Body of pancreas (tissue), 4 donors: ENCODE measurements at regions not wholly inside any gene's neighbourhood (a gene's known extent, or its start where the extent isn't known, plus 50 kb on each side); places are given as distances from the start of the nearest gene placed in this dataset.
A peak's percentile ranks its signal among the peaks of the same experiment; 100 is the strongest.

ENCODE experiments used
- ATAC-seq: fragments of 150-250 bp; one replicate; pipeline ENCODE4 v1.9.1; 2016
- DNase-seq, 4 donors: peaks; one replicate each; pipeline ENCODE4 v3.0.0-alpha.2; 2019
- H3K27ac ChIP-seq, 4 donors: fragments of 200-600 bp; sonication (generic); 1 replicate in 3 of 4; 2 replicates in 1 of 4; pipeline versions ENCODE4 v1.5.1 to v1.6.1; 2016 to 2019; ENCODE audit warnings: mild to moderate bottlenecking in 1 of 4, mixed read lengths in 1 of 4, moderate library complexity in 1 of 4
- H3K27me3 ChIP-seq, 2 donors: fragments of 200-600 bp; sonication (generic); one replicate each; pipeline ENCODE4 v1.6.0; 2016; ENCODE audit warnings: mild to moderate bottlenecking in 1 of 2
- H3K36me3 ChIP-seq, 2 donors: fragments of 200-600 bp; sonication (generic); replicated peaks in 1 of 2; 2 replicates each; pipeline ENCODE4 v1.5.1; 2016; ENCODE audit warnings: low read depth in 2 of 2; ENCODE audit not compliant: insufficient read depth in 1 of 2
- H3K4me1 ChIP-seq: fragments of 200-600 bp; sonication (generic); one replicate; pipeline ENCODE4 v1.6.0; 2016
- H3K4me3 ChIP-seq, 2 donors: fragments of 200-600 bp; sonication (generic); 1 replicate in 1 of 2; 2 replicates in 1 of 2; pipeline ENCODE4 v1.5.1; 2016 to 2019
- H3K9me3 ChIP-seq, 3 donors: fragments of 200-600 bp; sonication (generic); 1 replicate in 2 of 3; 2 replicates in 1 of 3; pipeline ENCODE4 v1.5.1; 2016
- CTCF ChIP-seq, 7 experiments: fragments of 450-650 bp in 4 of 7; fragments of 200-600 bp in 3 of 7; sonication (generic) in 3 of 7; IDR thresholded peaks; one replicate each; pipeline ENCODE4 v1.5.1; 2016 to 2019; ENCODE audit warnings: antibody characterized with exemption in 7 of 7
- POLR2A ChIP-seq, 3 donors: fragments of 450-650 bp; IDR thresholded peaks; one replicate each; pipeline ENCODE4 v1.6.1; 2016; ENCODE audit warnings: antibody characterized with exemption in 3 of 3, mild to moderate bottlenecking in 2 of 3
- WGBS, 2 donors: methylation state at CpG; one replicate each; pipeline ENCODE4 v1.1.5; 2017; 5-methylcytosine and 5-hydroxymethylcytosine counted together
- intact Hi-C: fragments of 100-400 bp; cut with DNase I; formaldehyde crosslinking; loops from one replicate; pipeline ENCODE4 v1.15.1; 2023

GRCh38 chr9:118414676-118415075 lies 710.5 kb downstream of the TLR4 start:
- TF ChIP-seq POLR2A (IDR thresholded peaks at IDR 0.05) (no peak), CTCF (IDR thresholded peaks at IDR 0.05) (no peak)
- no peaks in the 10 kb centered on the region for H3K36me3 ChIP-seq
- H3K27ac ChIP-seq = no peak overlapping the region
- no peaks in the 10 kb centered on the region for H3K9me3 ChIP-seq
- H3K4me3 ChIP-seq = no peak overlapping the region
- intact Hi-C loops = no loop called here
- no peak for DNase-seq
- H3K4me1 ChIP-seq = no peaks in the 10 kb centered on the region
- ATAC-seq = no peak
- H3K27me3 ChIP-seq = no peaks in the 10 kb centered on the region
- 28% methylated on average over 2 of the region's 2 CpGs for WGBS, 2 donors

- no peak for ATAC-seq
- Histone ChIP-seq H3K27me3 (no peaks in the 10 kb centered on the region), H3K4me1 (no peaks in the 10 kb centered on the region), H3K27ac (no peak overlapping the region), H3K4me3 (no peak overlapping the region), H3K9me3 (no peaks in the 10 kb centered on the region), H3K36me3 (no peaks in the 10 kb centered on the region)
- WGBS, 2 donors = 48 to 50% methylated on average over 2 of the region's 2 CpGs
- peak in 3 of 4 donors; percentile 2 to 11 (median 4) for DNase-seq
- no peak for TF ChIP-seq CTCF (IDR thresholded peaks at IDR 0.05)
- TF ChIP-seq POLR2A (IDR thresholded peaks at IDR 0.05) = no peak
- intact Hi-C loops = no loop called here
Observed at GRCh38 chr9:118418887-118419565, 714.8 kb downstream of the TLR4 start.

GRCh38 chr9:118419676-118420075 lies 715.5 kb downstream of the TLR4 start:
- Histone ChIP-seq H3K9me3 (no peaks in the 10 kb centered on the region), H3K4me1 (no peaks in the 10 kb centered on the region), H3K36me3 (no peaks in the 10 kb centered on the region), H3K27ac (no peak overlapping the region), H3K4me3 (no peak overlapping the region), H3K27me3 (no peaks in the 10 kb centered on the region)
- WGBS, 2 donors = 65 to 70% methylated on average over 1 of the region's 1 CpG
- DNase-seq (no peak), ATAC-seq (no peak)
- intact Hi-C loops = no loop called here
- no peak for TF ChIP-seq POLR2A (IDR thresholded peaks at IDR 0.05)
- no peak for TF ChIP-seq CTCF (IDR thresholded peaks at IDR 0.05)

GRCh38 chr9:118422508-118422907 lies 718.3 kb downstream of the TLR4 start:
- ATAC-seq = no peak

More at GRCh38 chr9:118422508-118422907, 718.3 kb downstream of the TLR4 start:
- H3K9me3 ChIP-seq = no peaks in the 10 kb centered on the region
- H3K27ac ChIP-seq = no peak overlapping the region
- no peaks in the 10 kb centered on the region for H3K27me3 ChIP-seq
- no peak for TF ChIP-seq CTCF (IDR thresholded peaks at IDR 0.05)
- no peak for TF ChIP-seq POLR2A (IDR thresholded peaks at IDR 0.05)
- H3K4me1 ChIP-seq = no peaks in the 10 kb centered on the region
- WGBS, 2 donors = 80% methylated on average over 2 of the region's 2 CpGs
- no peak overlapping the region for H3K4me3 ChIP-seq
- intact Hi-C loops = no loop called here
- no peaks in the 10 kb centered on the region for H3K36me3 ChIP-seq
- DNase-seq = no peak
